ENCODE measurements at regions not wholly inside any gene's neighbourhood (a gene's known extent, or its start where the extent isn't known, plus 50 kb on each side); places are given as distances from the start of the nearest gene placed in this dataset.

DNA sequence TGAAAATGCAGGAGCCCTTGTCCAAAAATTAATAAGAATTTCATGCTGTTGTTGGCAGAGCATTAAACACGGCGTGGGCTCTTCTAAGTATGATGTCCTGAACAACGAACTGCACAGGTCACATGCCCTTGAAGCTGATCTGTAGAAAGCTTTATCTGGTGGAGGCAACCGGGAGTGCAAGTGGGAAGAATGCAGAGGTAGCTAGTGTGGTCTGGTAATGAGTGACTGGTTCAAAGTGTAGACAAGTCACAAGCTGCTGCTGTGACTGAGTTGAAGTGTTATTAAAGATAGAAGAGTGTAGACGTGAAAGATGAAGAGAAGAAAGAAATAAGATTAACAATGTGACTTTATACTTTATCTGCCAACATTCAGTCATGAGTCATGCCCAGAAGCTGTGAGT, 361.9 kb downstream of the TTLL7 start:
- TF ChIP-seq POLR2A (IDR thresholded peaks at IDR 0.05), result no peak
- no peak for TF ChIP-seq CTCF (IDR thresholded peaks at IDR 0.05)

Measured in right lobe of liver (tissue), 4 donors.